COLO829 (cell line): ENCODE measurements at regions not wholly inside any gene's neighbourhood (a gene's known extent, or its start where the extent isn't known, plus 50 kb on each side); places are given as distances from the start of the nearest gene placed in this dataset.
A peak's percentile ranks its signal among the peaks of the same experiment; 100 is the strongest.
"Not testable (repeated sequence)": the region's sequence is repeated elsewhere in the genome, so short reads cannot be mapped to it uniquely, and the experiment has no call there.

Experiments
- DNase-seq: peaks from one replicate; pipeline ENCODE4 v3.0.0; 2012; ENCODE audit warnings: low spot score

- no peak for DNase-seq
These were observed 181.6 kb upstream of the TLE4 start for GRCh38 chr9:79390077-79390698.

- no peak for DNase-seq
These were observed 180.7 kb upstream of the TLE4 start for GRCh38 chr9:79390781-79391770.

DNA sequence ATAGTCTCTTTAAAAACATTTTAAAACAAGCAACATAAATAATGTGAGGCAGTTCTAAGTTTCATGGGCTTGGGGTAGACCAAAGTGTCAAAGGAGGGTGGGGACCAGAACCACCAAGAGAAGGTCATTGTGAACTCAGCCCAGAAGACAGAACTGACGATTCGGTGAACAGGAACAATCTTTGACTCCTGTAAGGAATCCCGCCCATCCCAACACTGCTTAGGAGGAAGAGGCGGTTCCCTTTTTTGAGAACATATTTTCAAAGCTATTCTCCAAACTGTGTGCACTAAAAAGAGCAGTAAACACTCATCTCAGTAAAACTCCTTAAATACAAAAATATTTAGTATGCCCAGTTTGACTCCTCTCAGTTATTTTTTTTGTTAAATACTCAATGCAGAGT is 176.5 kb upstream of the TLE4 start:
- no peak for DNase-seq

- no peak for DNase-seq
These were observed 176.0 kb upstream of the TLE4 start for GRCh38 chr9:79395755-79396154.

DNA sequence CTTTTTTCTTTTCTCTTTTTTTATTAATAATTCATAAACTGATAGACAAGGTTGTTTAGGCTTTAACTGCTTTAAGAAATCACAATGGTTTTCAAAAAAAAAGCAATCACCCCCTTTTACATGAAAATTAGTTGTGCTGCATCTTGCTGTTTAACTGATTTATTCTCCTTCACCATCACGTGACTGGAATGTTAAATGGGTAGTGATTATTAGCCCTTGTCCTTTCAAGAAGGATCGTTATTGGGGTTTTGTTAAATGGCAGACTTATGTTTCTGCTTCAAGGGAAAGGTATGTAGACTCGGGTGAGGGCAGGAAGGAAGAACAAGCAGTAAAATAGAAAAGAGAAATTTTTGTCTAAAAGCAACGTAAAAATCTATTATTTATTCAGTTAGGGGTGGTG is 175.6 kb upstream of the TLE4 start:
- no peak for DNase-seq

DNA sequence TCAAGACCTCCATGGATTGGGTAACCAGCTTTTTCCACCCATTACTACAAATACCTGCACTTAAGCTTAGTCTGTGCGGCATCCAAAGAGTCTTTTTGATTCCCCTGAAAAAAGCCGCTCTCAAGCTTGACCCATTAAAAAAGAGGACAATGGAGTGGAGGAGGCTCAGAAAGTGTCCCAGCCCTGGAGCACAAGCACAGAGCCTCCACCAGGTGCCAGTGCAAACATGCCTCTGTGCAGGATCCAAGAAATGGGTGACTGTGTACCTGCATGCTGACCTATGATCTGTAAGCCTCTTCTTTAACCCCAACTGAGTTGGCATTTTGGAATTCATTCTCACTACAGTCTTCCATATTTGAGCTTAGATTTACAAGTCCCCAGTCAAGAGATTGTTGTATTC is 168.3 kb upstream of the TLE4 start:
- no peak for DNase-seq

GRCh38 chr9:79408200-79408599 is 163.6 kb upstream of the TLE4 start:
- no peak for DNase-seq

GRCh38 chr9:79408617-79409016 is 163.1 kb upstream of the TLE4 start:
- no peak for DNase-seq

- DNase-seq = no peak
These were observed 162.5 kb upstream of the TLE4 start for GRCh38 chr9:79409182-79409823.

GRCh38 chr9:79425840-79426239 is 145.9 kb upstream of the TLE4 start:
- DNase-seq = no peak

DNA sequence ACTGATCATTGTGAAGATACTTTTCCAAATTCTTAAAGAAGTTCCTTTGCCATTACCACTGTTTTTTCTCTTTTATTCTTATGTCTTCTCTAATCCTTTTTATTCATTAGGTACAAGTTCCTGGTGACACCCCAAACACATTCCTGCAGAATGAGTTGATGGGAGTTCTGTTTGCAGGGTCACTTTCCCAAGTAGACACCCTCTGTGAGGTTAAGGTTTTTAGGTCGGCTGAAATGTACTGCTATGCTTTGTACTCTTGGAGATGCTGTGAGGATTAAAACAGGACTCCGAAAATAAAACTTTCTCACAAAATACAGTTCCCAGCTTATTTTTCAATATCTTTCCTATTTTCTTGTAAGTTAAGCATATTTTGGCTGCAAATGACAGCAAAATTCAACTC is 143.3 kb upstream of the TLE4 start:
- no peak for DNase-seq

DNA sequence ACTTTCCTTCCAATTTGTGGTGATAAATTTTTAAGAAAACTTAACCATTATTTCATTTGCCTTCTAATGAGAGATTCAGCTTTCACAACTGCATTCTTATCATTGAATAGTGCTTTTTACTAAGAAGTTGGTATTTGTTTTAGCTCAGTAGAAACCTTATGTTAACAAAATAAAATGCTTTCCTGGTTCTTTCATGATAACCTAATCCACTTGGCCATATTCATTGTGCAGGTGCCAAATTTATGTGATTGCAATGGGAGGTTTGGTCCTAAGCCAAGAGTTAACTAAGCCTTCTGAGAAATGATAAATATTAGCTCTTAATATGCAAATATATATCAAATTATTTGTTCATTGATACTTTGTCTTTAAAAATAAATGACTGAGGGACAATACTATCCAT is 141.1 kb upstream of the TLE4 start:
- DNase-seq = no peak

DNA sequence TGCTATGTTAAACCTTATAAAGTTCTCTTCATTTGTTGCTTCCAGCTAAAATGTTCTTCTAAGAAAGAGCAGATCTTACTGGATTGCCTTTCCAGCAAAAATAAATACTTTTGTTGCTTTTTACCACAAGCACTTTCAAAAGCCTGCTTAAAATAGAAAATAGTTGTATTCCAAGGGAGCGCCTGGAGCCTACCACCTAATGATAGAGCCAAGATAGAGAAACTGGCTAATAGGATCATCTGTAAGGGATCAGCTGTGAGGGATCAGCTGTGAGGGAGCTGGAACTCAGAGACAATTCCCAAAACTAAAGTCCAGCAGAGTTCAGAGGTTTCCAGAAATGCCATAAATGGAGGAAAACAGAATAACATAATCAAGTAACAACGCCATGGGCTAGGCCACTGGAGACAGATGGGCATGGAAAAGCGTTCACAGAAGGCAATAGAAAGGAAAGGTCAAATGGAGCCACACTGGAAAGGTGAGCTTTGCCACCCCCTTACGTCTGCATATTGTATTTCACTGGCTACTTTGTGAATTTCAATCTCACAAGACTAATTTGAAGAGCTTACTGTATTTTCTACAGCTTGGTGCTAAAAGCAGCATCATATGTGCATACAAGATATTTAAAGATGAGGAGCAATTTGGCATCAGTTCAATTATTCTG is 140.6 kb upstream of the TLE4 start:
- DNase-seq = no peak

DNA sequence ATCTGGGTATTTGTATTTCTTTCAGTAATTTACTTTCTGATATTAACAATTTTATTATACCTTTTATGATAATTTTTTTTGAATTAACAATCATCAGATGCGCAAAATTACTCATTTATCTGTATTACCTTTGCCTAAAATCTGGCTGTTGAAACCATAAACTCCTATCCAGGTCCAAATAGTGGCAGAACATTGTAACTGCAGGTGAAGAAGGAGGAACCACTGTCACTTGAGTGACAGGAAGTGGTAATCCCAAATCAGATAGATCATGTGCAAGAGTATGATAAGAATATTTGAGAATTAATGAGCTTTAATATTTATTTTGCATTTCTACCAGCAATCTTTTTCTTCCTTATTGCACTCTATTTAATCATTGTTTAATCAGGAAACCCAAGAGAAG is 139.3 kb upstream of the TLE4 start:
- peak; percentile 8 for DNase-seq

DNA sequence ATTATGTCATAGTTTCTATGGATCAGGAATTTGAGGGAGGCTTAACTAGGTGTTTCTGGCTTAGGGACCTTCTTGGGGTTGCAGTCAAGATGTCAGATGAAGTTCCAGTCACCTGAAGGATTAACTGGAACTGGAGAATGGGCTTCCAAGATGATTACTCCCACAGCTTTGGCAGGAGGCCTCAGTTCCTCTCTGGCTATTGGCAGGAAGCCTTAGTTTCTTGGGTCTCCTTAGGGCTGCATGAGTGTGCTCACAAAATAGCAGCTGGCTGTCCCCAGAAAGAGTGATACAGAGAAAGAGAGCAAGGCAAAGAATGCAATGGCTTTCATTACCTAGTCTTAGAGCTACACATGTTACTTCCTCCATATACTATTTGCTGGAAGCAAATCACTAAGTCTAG is 138.1 kb upstream of the TLE4 start:
- no peak for DNase-seq

DNA sequence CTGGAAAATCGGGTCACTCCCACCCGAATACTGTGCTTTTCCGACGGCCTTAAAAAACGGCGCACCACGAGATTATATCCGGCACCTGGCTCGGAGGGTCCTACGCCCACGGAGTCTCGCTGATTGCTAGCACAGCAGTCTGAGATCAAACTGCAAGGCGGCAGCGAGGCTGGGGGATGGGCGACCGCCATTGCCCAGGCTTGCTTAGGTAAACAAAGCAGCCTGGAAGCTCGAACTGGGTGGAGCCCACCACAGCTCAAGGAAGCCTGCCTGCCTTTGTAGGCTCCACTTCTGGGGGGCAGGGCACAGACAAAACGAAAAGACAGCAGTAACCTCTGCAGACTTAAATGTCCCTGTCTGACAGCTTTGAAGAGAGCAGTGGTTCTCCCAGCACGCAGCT is 132.5 kb upstream of the TLE4 start:
- not testable (repeated sequence) for DNase-seq

DNA sequence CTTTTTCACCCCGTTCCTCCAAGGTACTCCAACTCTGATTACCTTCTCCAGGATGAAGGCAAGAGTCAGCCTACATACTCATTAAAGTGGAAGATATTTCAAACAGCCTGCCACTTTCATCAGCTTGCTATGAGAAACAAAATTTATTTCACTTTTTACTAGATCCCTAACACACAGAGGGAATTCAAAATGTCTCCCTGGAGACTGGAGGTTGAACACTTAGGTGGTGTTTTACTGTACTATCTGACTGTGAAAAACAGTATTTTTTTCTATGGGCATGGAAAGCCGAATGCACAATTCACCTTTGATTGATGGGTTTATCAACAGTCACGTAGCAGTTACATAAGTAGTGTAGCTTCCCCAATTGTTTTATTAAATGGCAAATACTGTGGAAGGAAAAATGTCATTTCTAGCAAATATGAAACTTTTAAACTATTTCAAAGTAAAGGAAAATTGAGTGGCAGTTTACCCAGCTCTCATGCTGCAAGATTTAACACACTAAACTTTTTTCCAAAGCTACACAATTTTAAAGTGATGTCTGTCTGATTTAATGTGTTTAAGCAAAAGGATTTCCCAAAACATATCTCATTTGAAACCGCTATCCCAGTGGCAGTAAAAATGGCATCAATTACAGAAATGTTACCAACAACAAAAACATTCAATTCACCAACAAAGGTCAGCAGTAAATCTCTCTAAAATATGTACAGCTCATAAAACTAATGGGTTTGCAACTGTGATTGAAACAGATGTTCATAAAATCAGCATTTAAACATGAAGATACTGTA is 125.0 kb upstream of the TLE4 start:
- no peak for DNase-seq

DNA sequence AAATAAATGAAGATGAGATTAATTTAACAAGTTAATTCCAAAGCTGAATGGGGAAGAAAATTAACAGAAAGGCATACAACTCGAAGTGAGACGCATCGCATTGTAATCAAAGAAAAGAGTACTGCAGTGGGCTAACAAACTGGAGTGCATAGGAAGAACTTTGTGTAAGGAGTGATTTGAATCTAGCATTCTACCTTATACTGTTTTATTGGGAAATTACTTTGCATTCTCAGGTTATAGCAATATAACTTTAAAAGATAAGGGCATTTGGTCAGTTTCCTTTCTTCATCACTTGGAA is 124.5 kb upstream of the TLE4 start:
- no peak for DNase-seq

GRCh38 chr9:79447762-79448161 is 124.0 kb upstream of the TLE4 start:
- no peak for DNase-seq

DNA sequence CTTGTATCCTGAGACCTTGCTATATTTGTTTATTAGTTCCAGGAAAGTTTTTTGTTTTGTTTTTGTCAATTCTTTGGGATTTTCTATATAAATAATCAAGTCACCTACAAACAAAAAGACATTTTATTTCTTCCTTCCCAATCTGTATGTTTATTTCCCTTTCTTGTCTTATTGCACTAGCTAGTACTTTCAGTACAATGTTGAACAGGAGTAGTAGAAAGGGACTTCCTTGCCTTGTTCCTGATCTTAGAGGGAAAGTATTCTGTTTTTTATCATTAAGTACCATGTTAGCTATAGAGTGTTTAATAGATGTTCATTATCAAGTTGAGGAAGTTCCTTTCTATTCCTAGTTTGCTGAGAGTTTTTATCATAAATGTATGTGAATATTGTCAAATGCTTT is 119.5 kb upstream of the TLE4 start:
- DNase-seq = no peak

GRCh38 chr9:79461712-79462111 is 110.1 kb upstream of the TLE4 start:
- no peak for DNase-seq

DNA sequence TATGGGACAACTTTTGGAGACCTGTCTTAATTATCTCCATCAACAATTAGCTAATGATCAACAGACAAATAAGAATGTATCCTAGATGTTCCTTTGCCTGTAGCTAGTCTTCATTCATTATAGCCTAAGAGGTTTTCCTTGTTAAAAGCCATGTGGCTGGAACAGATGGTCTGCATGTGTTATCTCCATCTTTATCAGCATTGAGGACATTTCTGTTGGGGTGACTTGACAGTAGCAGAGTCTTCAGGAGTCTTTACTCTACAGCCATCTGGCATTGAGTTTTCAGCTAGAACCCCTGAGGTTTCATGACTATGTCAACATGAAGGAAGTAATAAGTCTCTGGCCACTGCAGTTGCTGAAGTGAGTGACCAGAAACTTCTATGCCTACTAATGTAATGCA is 106.6 kb upstream of the TLE4 start:
- no peak for DNase-seq
